ENCODE measurements at regions not wholly inside any gene's neighbourhood (a gene's known extent, or its start where the extent isn't known, plus 50 kb on each side); places are given as distances from the start of the nearest gene placed in this dataset.

DNA sequence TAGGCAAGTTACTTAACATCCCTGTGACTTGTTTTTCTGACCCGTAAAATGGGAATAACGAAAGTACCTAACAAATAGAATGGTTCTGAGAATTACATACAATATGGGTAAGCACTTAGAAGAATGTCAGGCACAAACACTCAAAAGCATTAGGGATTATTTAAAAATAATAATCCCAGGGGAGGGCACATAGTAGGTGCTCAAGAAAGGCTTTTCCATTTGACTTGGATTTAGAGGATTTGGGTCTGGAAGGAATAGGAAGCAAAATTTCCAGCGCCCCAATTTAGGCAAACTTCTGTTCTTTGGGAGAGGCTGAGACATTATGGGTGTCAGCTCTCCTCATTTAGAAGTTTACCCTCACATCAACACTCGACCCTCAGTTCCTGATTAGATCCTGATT lies 115.5 kb downstream of the SYF2 start:
- no peak for TF ChIP-seq POLR2AphosphoS5 (IDR thresholded peaks at IDR 0.05; ENCODE audit: borderline replicate concordance, low read depth, low read length)
- TF ChIP-seq FOXP2 (optimal IDR thresholded peaks at IDR 0.05; ENCODE audit: control extremely low read depth, extremely low read length, insufficient read depth), result no peak
- TF ChIP-seq EZH2 (IDR thresholded peaks at IDR 0.05), result no peak
